Neural crest cell (in vitro differentiated cells): ENCODE measurements at regions not wholly inside any gene's neighbourhood (a gene's known extent, or its start where the extent isn't known, plus 50 kb on each side); places are given as distances from the start of the nearest gene placed in this dataset.
A peak's percentile ranks its signal among the peaks of the same experiment; 100 is the strongest.

Experiments used
- DNase-seq: peaks from one replicate; pipeline ENCODE4 v3.0.0; 2021; ENCODE audit warnings: low read depth, mixed read lengths, low spot score
- H3K27ac Mint-ChIP-seq: one replicate; pipeline ENCODE4 v1.8.0; 2021; ENCODE audit warnings: mild to moderate bottlenecking, mixed read lengths; ENCODE audit not compliant: unreplicated experiment
- H3K27me3 Mint-ChIP-seq: 2 replicates; pipeline ENCODE4 v1.8.0; 2021; ENCODE audit warnings: low read depth, mild to moderate bottlenecking, mixed read lengths
- H3K36me3 Mint-ChIP-seq: 2 replicates; pipeline ENCODE4 v1.8.0; 2021; ENCODE audit warnings: low read depth, mild to moderate bottlenecking, mixed read lengths
- H3K4me1 Mint-ChIP-seq: 2 replicates; pipeline ENCODE4 v1.8.0; 2021; ENCODE audit warnings: mixed read lengths
- H3K4me3 Mint-ChIP-seq: one replicate; pipeline ENCODE4 v1.8.0; 2021; ENCODE audit warnings: mild to moderate bottlenecking, mixed read lengths
- H3K9me3 Mint-ChIP-seq: 2 replicates; pipeline ENCODE4 v1.8.0; 2021; ENCODE audit warnings: mixed read lengths
- CTCF ChIP-seq: fragments of 200-600 bp; sonication (generic); conservative IDR thresholded peaks from 2 replicates; pipeline ENCODE4 v1.5.0; 2021; ENCODE audit warnings: antibody characterized with exemption, mild to moderate bottlenecking

GRCh38 chr1:58409890-58410289 lies 136.6 kb downstream of the OMA1 start:
- Mint-ChIP-seq H3K27me3 (no peaks in the 10 kb centered on the region), H3K36me3 (no peaks in the 10 kb centered on the region), H3K9me3 (no peaks in the 10 kb centered on the region), H3K4me1 (peaks cover 10% of the 10 kb centered on the region), H3K27ac (no peak overlapping the region), H3K4me3 (no peak overlapping the region)
- no peak for TF ChIP-seq CTCF
- no peak for DNase-seq

GRCh38 chr1:58409336-58409735 lies 137.2 kb downstream of the OMA1 start:
- no peaks in the 10 kb centered on the region for H3K27me3 Mint-ChIP-seq
- H3K4me3 Mint-ChIP-seq, result no peak overlapping the region
- H3K27ac Mint-ChIP-seq, result no peak overlapping the region
- DNase-seq, result no peak
- no peak for TF ChIP-seq CTCF
- H3K36me3 Mint-ChIP-seq, result no peaks in the 10 kb centered on the region
- H3K4me1 Mint-ChIP-seq, result peaks cover 10% of the 10 kb centered on the region
- no peaks in the 10 kb centered on the region for H3K9me3 Mint-ChIP-seq

- peak overlapping the region; percentile 72 for H3K27ac Mint-ChIP-seq
- no peak for DNase-seq
- H3K4me1 Mint-ChIP-seq, result peaks cover 19% of the 10 kb centered on the region
- H3K27me3 Mint-ChIP-seq, result no peaks in the 10 kb centered on the region
- TF ChIP-seq CTCF, result no peak
- H3K9me3 Mint-ChIP-seq, result no peaks in the 10 kb centered on the region
- H3K36me3 Mint-ChIP-seq, result no peaks in the 10 kb centered on the region
- H3K4me3 Mint-ChIP-seq, result no peak overlapping the region
Observed at GRCh38 chr1:58406301-58407071, 140.0 kb downstream of the OMA1 start.

- DNase-seq, result no peak
- H3K4me1 Mint-ChIP-seq, result peaks cover 19% of the 10 kb centered on the region
- no peak overlapping the region for H3K4me3 Mint-ChIP-seq
- H3K9me3 Mint-ChIP-seq, result no peaks in the 10 kb centered on the region
- H3K36me3 Mint-ChIP-seq, result no peaks in the 10 kb centered on the region
- no peak for TF ChIP-seq CTCF
- no peaks in the 10 kb centered on the region for H3K27me3 Mint-ChIP-seq
- H3K27ac Mint-ChIP-seq, result no peak overlapping the region
Observed at GRCh38 chr1:58405660-58406059, 140.9 kb downstream of the OMA1 start.

- Mint-ChIP-seq H3K27ac (no peak overlapping the region), H3K9me3 (no peaks in the 10 kb centered on the region), H3K36me3 (no peaks in the 10 kb centered on the region), H3K27me3 (no peaks in the 10 kb centered on the region), H3K4me1 (peaks cover 34% of the 10 kb centered on the region), H3K4me3 (no peak overlapping the region)
- no peak for TF ChIP-seq CTCF
- DNase-seq, result no peak
Observed at GRCh38 chr1:58403894-58404293, 142.6 kb downstream of the OMA1 start.
